Liver (tissue), 8 donors: ENCODE measurements at regions not wholly inside any gene's neighbourhood (a gene's known extent, or its start where the extent isn't known, plus 50 kb on each side); places are given as distances from the start of the nearest gene placed in this dataset.

Experiments used
- DNase-seq: peaks from one replicate; pipeline ENCODE4 v3.0.0-alpha.2; 2017; ENCODE audit warnings: low spot score
- H3K27ac ChIP-seq, 2 donors: one replicate each; pipeline ENCODE4 v1.7.0; 2013; ENCODE audit warnings: inconsistent platforms in 2 of 2, low read length in 2 of 2, control low read depth in 1 of 2, low read depth in 1 of 2, mild to moderate bottlenecking in 1 of 2
- H3K27me3 ChIP-seq, 4 donors: one replicate each; pipeline versions ENCODE4 v1.6.1 to v1.7.0; 2013; ENCODE audit warnings: low read length in 3 of 4, inconsistent platforms in 1 of 4, mild to moderate bottlenecking in 1 of 4, moderate library complexity in 1 of 4; ENCODE audit not compliant: control insufficient read depth in 4 of 4, insufficient read depth in 4 of 4
- H3K36me3 ChIP-seq, 4 donors: one replicate each; pipeline versions ENCODE4 v1.6.1 to v1.7.0; 2013; ENCODE audit warnings: low read length in 3 of 4, mild to moderate bottlenecking in 3 of 4, low read depth in 1 of 4, moderate library complexity in 1 of 4; ENCODE audit not compliant: control insufficient read depth in 4 of 4, insufficient read depth in 3 of 4
- H3K4me1 ChIP-seq, 4 donors: one replicate each; pipeline versions ENCODE4 v1.6.1 to v1.7.0; 2013; ENCODE audit warnings: low read length in 3 of 4, mild to moderate bottlenecking in 3 of 4, moderate library complexity in 1 of 4; ENCODE audit not compliant: control insufficient read depth in 4 of 4, insufficient read depth in 4 of 4
- H3K4me3 ChIP-seq, 3 donors: one replicate each; pipeline versions ENCODE4 v1.6.1 to v1.7.0; 2013; ENCODE audit warnings: low read length in 3 of 3, control low read depth in 1 of 3, low read depth in 1 of 3, mild to moderate bottlenecking in 1 of 3
- H3K9ac ChIP-seq, 2 donors: one replicate each; pipeline ENCODE4 v1.7.0; 2013; ENCODE audit warnings: low read length in 2 of 2, mild to moderate bottlenecking in 2 of 2, moderate library complexity in 2 of 2, control low read depth in 1 of 2, low read depth in 1 of 2
- H3K9me3 ChIP-seq, 4 donors: one replicate each; pipeline versions ENCODE4 v1.6.1 to v1.7.0; 2013; ENCODE audit warnings: low read length in 3 of 4; ENCODE audit not compliant: control insufficient read depth in 4 of 4
- ATF3 ChIP-seq: IDR thresholded peaks from 2 replicates; pipeline ENCODE4 v1.6.1; 2016; ENCODE audit warnings: antibody characterized with exemption
- CTCF ChIP-seq: fragments of 150-350 bp; IDR thresholded peaks from 2 replicates; pipeline ENCODE4 v1.5.1; 2017; ENCODE audit warnings: improper control_type of control experiment, low read depth, low read length; ENCODE audit not compliant: missing input control
- EGR1 ChIP-seq, 2 donors: IDR thresholded peaks; 2 replicates each; pipeline ENCODE4 v1.6.1; 2016 to 2018; ENCODE audit warnings: antibody characterized with exemption in 2 of 2, low read depth in 2 of 2
- FOXA1 ChIP-seq: IDR thresholded peaks from 2 replicates; pipeline ENCODE4 v1.6.1; 2016; ENCODE audit warnings: antibody characterized with exemption
- GABPA ChIP-seq, 2 donors: IDR thresholded peaks in 1 of 2; conservative IDR thresholded peaks in 1 of 2; 2 replicates each; pipeline ENCODE4 v1.6.1; 2016; ENCODE audit warnings: antibody characterized with exemption in 2 of 2, mild to moderate bottlenecking in 1 of 2, moderate library complexity in 1 of 2
- HNF4A ChIP-seq, 2 donors: conservative IDR thresholded peaks; 2 replicates each; pipeline ENCODE4 v1.6.1; 2016; ENCODE audit warnings: antibody characterized with exemption in 2 of 2, mild to moderate bottlenecking in 2 of 2
- HNF4G ChIP-seq: IDR thresholded peaks from 2 replicates; pipeline ENCODE4 v1.6.1; 2016; ENCODE audit warnings: antibody characterized with exemption
- MAX ChIP-seq: IDR thresholded peaks from 2 replicates; pipeline ENCODE4 v1.6.1; 2016; ENCODE audit warnings: antibody characterized with exemption
- NR2F2 ChIP-seq: IDR thresholded peaks from 2 replicates; pipeline ENCODE4 v1.6.1; 2016; ENCODE audit warnings: antibody characterized with exemption
- RAD21 ChIP-seq, 2 donors: IDR thresholded peaks; 2 replicates each; pipeline ENCODE4 v1.6.1; 2016; ENCODE audit warnings: antibody characterized with exemption in 2 of 2, mild to moderate bottlenecking in 2 of 2
- REST ChIP-seq: IDR thresholded peaks from 2 replicates; pipeline ENCODE4 v1.6.1; 2016; ENCODE audit warnings: antibody characterized with exemption, mild to moderate bottlenecking
- RXRA ChIP-seq, 2 donors: IDR thresholded peaks; 2 replicates each; pipeline ENCODE4 v1.6.1; 2017 to 2018; ENCODE audit warnings: antibody characterized with exemption in 2 of 2, mild to moderate bottlenecking in 1 of 2
- SP1 ChIP-seq: IDR thresholded peaks from 2 replicates; pipeline ENCODE4 v1.6.1; 2018; ENCODE audit warnings: antibody characterized with exemption, mild to moderate bottlenecking
- TAF1 ChIP-seq: conservative IDR thresholded peaks from 2 replicates; pipeline ENCODE4 v1.6.1; 2016; ENCODE audit warnings: antibody characterized with exemption, mild to moderate bottlenecking
- YY1 ChIP-seq: IDR thresholded peaks from 2 replicates; pipeline ENCODE4 v1.6.1; 2016; ENCODE audit warnings: antibody characterized with exemption, mild to moderate bottlenecking
- WGBS: extraction: QIAGEN DNeasy Blood & Tissue Kit; methylation state at CpG from one replicate; pipeline ENCODE4 v1.1.7; 2013; 5-methylcytosine and 5-hydroxymethylcytosine counted together
- donor health status: healthy.
- donor health status: healthy.
- donor health status: healthy.
- donor health status: healthy.
- donor health status: healthy.

GRCh38 chr10:111890046-111890445 is 293.5 kb downstream of the GPAM start:
- Histone ChIP-seq H3K9ac (no peak overlapping the region), H3K27me3 (no peaks in the 10 kb centered on the region), H3K4me1 (no peaks in the 10 kb centered on the region), H3K9me3 (peaks cover 2 to 13% (median 4%) of the 10 kb centered on the region in 4 donors), H3K4me3 (no peak overlapping the region), H3K27ac (no peak overlapping the region), H3K36me3 (no peaks in the 10 kb centered on the region)
- DNase-seq: no peak
- WGBS: 64% methylated on average over 3 of the region's 3 CpGs
- TF ChIP-seq FOXA1: no peak
- TF ChIP-seq NR2F2: no peak
- TF ChIP-seq HNF4G: no peak
- no peak for TF ChIP-seq SP1
- no peak for TF ChIP-seq YY1
- TF ChIP-seq RAD21 (IDR thresholded peaks at IDR 0.05): no peak
- TF ChIP-seq CTCF: no peak
- TF ChIP-seq EGR1 (IDR thresholded peaks at IDR 0.05; ENCODE audit: low read depth in 2 of 2): no peak
- TF ChIP-seq HNF4A (conservative IDR thresholded peaks at IDR 0.05): no peak
- TF ChIP-seq ATF3: no peak
- no peak for TF ChIP-seq TAF1
- no peak for TF ChIP-seq MAX
- no peak for TF ChIP-seq REST
- TF ChIP-seq GABPA (IDR thresholded peaks at IDR 0.05 in 1 of 2, conservative IDR thresholded peaks at IDR 0.05 in 1 of 2): no peak

GRCh38 chr10:111916011-111916410 is 267.6 kb downstream of the GPAM start:
- no peak for DNase-seq
- H3K9me3 ChIP-seq: no peaks in the 10 kb centered on the region
- H3K27ac ChIP-seq: no peak overlapping the region
- TF ChIP-seq RXRA (IDR thresholded peaks at IDR 0.05) (no peak), SP1 (no peak), YY1 (no peak), REST (no peak), NR2F2 (no peak), GABPA (IDR thresholded peaks at IDR 0.05 in 1 of 2, conservative IDR thresholded peaks at IDR 0.05 in 1 of 2) (no peak)
- peaks cover 0 to 2% (median 0%) of the 10 kb centered on the region in 4 donors for H3K36me3 ChIP-seq
- H3K9ac ChIP-seq: no peak overlapping the region
- no peaks in the 10 kb centered on the region for H3K4me1 ChIP-seq
- H3K4me3 ChIP-seq: no peak overlapping the region
- H3K27me3 ChIP-seq: no peaks in the 10 kb centered on the region
- 66% methylated on average over 4 of the region's 4 CpGs for WGBS
